ENCODE measurements at regions not wholly inside any gene's neighbourhood (a gene's known extent, or its start where the extent isn't known, plus 50 kb on each side); places are given as distances from the start of the nearest gene placed in this dataset.

DNA sequence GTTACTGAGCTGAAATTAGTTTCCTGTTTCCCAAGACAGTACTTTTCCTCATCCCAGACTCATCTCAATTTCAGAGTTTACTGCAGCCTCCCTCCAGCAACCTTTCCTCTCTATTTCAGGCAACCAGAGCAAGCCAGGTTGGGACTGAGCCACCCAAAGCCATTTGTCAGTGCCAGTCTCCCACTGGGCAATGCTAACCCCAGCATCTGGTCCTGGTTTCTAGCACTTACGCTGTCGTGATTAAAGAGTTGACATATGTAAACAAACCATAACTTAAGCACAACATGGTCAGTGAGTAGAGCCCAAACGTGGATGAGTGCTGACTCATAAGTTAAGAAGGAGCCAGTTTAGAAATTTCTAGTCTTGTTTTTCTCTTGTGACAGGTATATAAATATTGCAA lies 119.6 kb upstream of the BLID start:
- Histone ChIP-seq H3K4ac (replicated peaks; ENCODE audit: insufficient read length, low read depth, low read length) (no peak overlapping the region), H2BK20ac (ENCODE audit: low read length) (no peak overlapping the region), H3K79me1 (ENCODE audit: low read depth, low read length) (no peaks in the 10 kb centered on the region), H2BK12ac (ENCODE audit: low read depth, low read length) (no peak overlapping the region), H3K27ac (ENCODE audit: low read depth, low read length) (no peak overlapping the region), H3K14ac (ENCODE audit: insufficient read length) (no peak overlapping the region), H3K4me3 (ENCODE audit: extremely low read depth in 1 of 4, insufficient read depth in 2 of 4, low read depth in 3 of 4, low read length in 4 of 4) (no peak overlapping the region), H2BK120ac (replicated peaks; ENCODE audit: low read depth, low read length) (no peak overlapping the region), H3K79me2 (ENCODE audit: control insufficient read depth in 1 of 2, insufficient read depth in 2 of 2, low read length in 2 of 2) (no peaks in the 10 kb centered on the region), H3K23me2 (ENCODE audit: low read depth, low read length) (no peaks in the 10 kb centered on the region), H3K9ac (replicated peaks in 1 of 4; ENCODE audit: extremely low read depth in 1 of 4, low read depth in 3 of 4, low read length in 3 of 4) (no peak overlapping the region), H4K91ac (replicated peaks; ENCODE audit: insufficient read length, low read length) (no peak overlapping the region), H2BK15ac (ENCODE audit: low read length) (no peak overlapping the region), H3K27me3 (replicated peaks in 1 of 4; ENCODE audit: control insufficient read depth in 3 of 4, extremely low read depth in 1 of 4, insufficient read depth in 3 of 4, low read length in 3 of 4) (no peaks in the 10 kb centered on the region), H4K20me1 (replicated peaks in 1 of 2; ENCODE audit: control insufficient read depth in 1 of 2, insufficient read depth in 2 of 2, low read length in 2 of 2) (no peaks in the 10 kb centered on the region), H4K5ac (ENCODE audit: insufficient read length, low read depth, low read length) (no peak overlapping the region), H3K56ac (replicated peaks; ENCODE audit: insufficient read length, low read depth, low read length) (no peak overlapping the region), H3K4me1 (replicated peaks in 1 of 4; ENCODE audit: control insufficient read depth in 3 of 4, insufficient read depth in 4 of 4, low read length in 3 of 4) (no peaks in the 10 kb centered on the region), H3K18ac (ENCODE audit: extremely low read depth, low read length) (no peak overlapping the region), H4K8ac (ENCODE audit: extremely low read depth, insufficient read depth, low read length) (no peak overlapping the region), H3K4me2 (ENCODE audit: insufficient read depth in 1 of 2, low read depth in 2 of 2, low read length in 2 of 2) (no peak overlapping the region), H2BK5ac (ENCODE audit: low read depth, low read length) (no peak overlapping the region), H3K23ac (ENCODE audit: insufficient read length) (no peak overlapping the region), H2AK5ac (ENCODE audit: low read depth, low read length) (no peak overlapping the region), H3K36me3 (ENCODE audit: control insufficient read depth in 2 of 4, insufficient read depth in 4 of 4, low read length in 3 of 4) (no peaks in the 10 kb centered on the region), H2AFZ (ENCODE audit: low read length) (no peak overlapping the region), H3K9me3 (ENCODE audit: insufficient read depth in 2 of 2, low read depth in 1 of 2, low read length in 1 of 2) (no peaks in the 10 kb centered on the region)
- POLR2A ChIA-PET (ENCODE audit: partially characterized antibody): interaction anchor here (0.6 kb wide), 1 partner anchor 205 kb away, joined by 3 read pairs; no protein-coding TSS in a partner anchor
- CTCF ChIA-PET (ENCODE audit: partially characterized antibody): no interaction called here
- FAIRE-seq (no peak), DNase-seq (ENCODE audit: low read depth in 1 of 2, low spot score in 2 of 2) (no peak)
- WGBS, 2 experiments (ENCODE audit: extremely low coverage in 1 of 2, insufficient coverage in 1 of 2, insufficient read length in 1 of 2, insufficient replicate concordance in 2 of 2, low coverage in 1 of 2, low lambda C conversion rate in 2 of 2, missing lambda C conversion rate in 1 of 2): 89% methylated on average over 3 of the region's 3 CpGs; no CpG with 5 or more reads in 1 of the 2 experiments
- no peak for TF ChIP-seq POLR2A (IDR thresholded peaks at IDR 0.05; ENCODE audit: control extremely low read depth in 1 of 2, low read depth in 2 of 2, low read length in 2 of 2)

Measured in H1 (cell line).